ENCODE measurements at regions not wholly inside any gene's neighbourhood (a gene's known extent, or its start where the extent isn't known, plus 50 kb on each side); places are given as distances from the start of the nearest gene placed in this dataset.

DNA sequence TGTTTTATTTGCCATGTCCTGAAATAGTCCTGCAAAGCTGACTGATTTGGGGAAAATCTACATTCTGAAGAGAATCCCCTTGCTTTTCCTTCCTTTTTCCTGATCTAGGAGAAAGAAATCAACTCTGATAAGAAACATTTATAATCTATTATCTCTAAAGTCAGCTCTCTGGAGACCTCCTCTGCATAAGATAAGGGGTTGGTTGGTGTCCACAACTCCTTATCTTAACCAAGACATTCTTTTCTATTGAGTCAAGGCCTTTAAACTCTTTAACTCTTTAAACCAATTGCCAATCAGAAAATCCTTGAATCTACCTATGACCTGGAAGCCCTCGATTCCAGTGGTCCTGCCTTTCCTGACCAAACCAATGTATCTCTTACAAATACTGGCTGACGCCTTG, 373.6 kb upstream of the RASGEF1B start:
- no peak for TF ChIP-seq SP2 (IDR thresholded peaks at IDR 0.05; ENCODE audit: low read length)
- TF ChIP-seq, protein P1, sequence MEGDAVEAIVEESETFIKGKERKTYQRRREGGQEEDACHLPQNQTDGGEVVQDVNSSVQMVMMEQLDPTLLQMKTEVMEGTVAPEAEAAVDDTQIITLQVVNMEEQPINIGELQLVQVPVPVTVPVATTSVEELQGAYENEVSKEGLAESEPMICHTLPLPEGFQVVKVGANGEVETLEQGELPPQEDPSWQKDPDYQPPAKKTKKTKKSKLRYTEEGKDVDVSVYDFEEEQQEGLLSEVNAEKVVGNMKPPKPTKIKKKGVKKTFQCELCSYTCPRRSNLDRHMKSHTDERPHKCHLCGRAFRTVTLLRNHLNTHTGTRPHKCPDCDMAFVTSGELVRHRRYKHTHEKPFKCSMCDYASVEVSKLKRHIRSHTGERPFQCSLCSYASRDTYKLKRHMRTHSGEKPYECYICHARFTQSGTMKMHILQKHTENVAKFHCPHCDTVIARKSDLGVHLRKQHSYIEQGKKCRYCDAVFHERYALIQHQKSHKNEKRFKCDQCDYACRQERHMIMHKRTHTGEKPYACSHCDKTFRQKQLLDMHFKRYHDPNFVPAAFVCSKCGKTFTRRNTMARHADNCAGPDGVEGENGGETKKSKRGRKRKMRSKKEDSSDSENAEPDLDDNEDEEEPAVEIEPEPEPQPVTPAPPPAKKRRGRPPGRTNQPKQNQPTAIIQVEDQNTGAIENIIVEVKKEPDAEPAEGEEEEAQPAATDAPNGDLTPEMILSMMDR (IDR thresholded peaks at IDR 0.05; ENCODE audit: control extremely low read depth in 1 of 3, insufficient read depth in 1 of 3, low read depth in 1 of 3, low read length in 3 of 3) = no peak
- no peak for TF ChIP-seq EP300 (IDR thresholded peaks at IDR 0.05; ENCODE audit: borderline replicate concordance in 1 of 2, low read depth in 2 of 2, low read length in 2 of 2)
- TF ChIP-seq TBP (IDR thresholded peaks at IDR 0.05; ENCODE audit: low read depth, low read length) = no peak
- TF ChIP-seq BCL11A (IDR thresholded peaks at IDR 0.05; ENCODE audit: low read depth in 2 of 2, low read length in 2 of 2) = no peak
- TF ChIP-seq EZH2 (IDR thresholded peaks at IDR 0.05; ENCODE audit: low read depth, low read length, severe bottlenecking) = no peak
- TF ChIP-seq GABPA (IDR thresholded peaks at IDR 0.05; ENCODE audit: borderline replicate concordance, insufficient read depth, low read length) = no peak
- no peak for TF ChIP-seq CHD2 (IDR thresholded peaks at IDR 0.05; ENCODE audit: low read length)
- TF ChIP-seq TAF1 (IDR thresholded peaks at IDR 0.05; ENCODE audit: low read depth, low read length) = no peak
- TF ChIP-seq POLR2AphosphoS5 (IDR thresholded peaks at IDR 0.05; ENCODE audit: low read depth, low read length) = no peak
- TF ChIP-seq YY1 (IDR thresholded peaks at IDR 0.05; ENCODE audit: low read depth, low read length) = no peak
- TF ChIP-seq POLR2A (IDR thresholded peaks at IDR 0.05; ENCODE audit: control extremely low read depth in 1 of 2, low read depth in 2 of 2, low read length in 2 of 2) = no peak
- TF ChIP-seq ASH2L (IDR thresholded peaks at IDR 0.05; ENCODE audit: low read length) = no peak
- TF ChIP-seq CREB1 (IDR thresholded peaks at IDR 0.05) = no peak

Measured in H1 (cell line).